NB4 (cell line): ENCODE measurements at regions not wholly inside any gene's neighbourhood (a gene's known extent, or its start where the extent isn't known, plus 50 kb on each side); places are given as distances from the start of the nearest gene placed in this dataset.

Experiments used
- POLR2A ChIP-seq: IDR thresholded peaks from 2 replicates; pipeline ENCODE4 v1.6.1; 2011; ENCODE audit warnings: mild to moderate bottlenecking; ENCODE audit not compliant: insufficient read length; ENCODE audit errors: extremely low read depth
- TF ChIP-seq, protein P1 (sequence below): IDR thresholded peaks from one replicate; pipeline ENCODE4 v1.5.1; 2012; ENCODE audit warnings: low read depth, low read length
- TF ChIP-seq, protein P2 (sequence below): IDR thresholded peaks from 2 replicates; pipeline ENCODE4 v1.6.1; 2011; ENCODE audit warnings: low read depth, low read length

DNA sequence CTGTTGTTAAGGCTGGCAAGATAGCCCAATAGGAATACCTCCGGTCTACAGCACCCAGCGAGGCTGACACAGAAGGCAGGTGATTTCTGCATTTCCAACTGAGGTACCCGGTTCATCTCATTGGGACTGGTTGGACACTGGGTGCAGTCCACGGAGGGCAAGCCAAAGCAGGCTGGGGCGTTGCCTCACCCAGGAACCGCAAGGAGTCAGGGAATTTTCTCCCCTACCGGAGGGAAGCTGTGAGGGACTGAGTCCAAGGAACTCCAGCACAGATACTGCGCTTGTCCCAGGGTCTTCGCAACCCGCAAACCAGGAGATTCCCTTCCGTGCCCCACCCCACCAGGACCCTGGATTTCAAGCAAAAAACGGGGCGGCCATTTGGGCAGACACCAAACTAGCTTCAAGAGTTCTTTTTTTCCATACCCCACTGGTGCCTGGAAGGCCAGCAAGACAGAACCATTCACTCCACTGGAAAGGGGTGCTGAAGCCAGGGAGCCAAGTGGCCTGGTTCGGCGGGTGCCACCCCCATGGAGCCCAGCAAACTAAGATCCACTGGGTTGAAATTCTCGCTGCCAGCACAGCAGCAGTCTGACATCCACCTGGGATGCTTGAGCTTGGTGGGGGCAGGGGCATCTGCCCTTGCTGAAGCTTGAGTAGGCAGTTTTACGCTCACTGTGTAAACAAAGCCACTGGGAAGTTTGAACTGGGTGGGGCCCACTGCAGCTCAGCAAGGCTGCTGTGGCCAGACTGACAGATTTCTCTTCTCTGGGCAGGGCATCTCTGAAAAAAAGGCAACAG, 647.2 kb downstream of the BNC2 start:
- TF ChIP-seq, protein P1, sequence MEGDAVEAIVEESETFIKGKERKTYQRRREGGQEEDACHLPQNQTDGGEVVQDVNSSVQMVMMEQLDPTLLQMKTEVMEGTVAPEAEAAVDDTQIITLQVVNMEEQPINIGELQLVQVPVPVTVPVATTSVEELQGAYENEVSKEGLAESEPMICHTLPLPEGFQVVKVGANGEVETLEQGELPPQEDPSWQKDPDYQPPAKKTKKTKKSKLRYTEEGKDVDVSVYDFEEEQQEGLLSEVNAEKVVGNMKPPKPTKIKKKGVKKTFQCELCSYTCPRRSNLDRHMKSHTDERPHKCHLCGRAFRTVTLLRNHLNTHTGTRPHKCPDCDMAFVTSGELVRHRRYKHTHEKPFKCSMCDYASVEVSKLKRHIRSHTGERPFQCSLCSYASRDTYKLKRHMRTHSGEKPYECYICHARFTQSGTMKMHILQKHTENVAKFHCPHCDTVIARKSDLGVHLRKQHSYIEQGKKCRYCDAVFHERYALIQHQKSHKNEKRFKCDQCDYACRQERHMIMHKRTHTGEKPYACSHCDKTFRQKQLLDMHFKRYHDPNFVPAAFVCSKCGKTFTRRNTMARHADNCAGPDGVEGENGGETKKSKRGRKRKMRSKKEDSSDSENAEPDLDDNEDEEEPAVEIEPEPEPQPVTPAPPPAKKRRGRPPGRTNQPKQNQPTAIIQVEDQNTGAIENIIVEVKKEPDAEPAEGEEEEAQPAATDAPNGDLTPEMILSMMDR = no peak
- TF ChIP-seq, protein P2, sequence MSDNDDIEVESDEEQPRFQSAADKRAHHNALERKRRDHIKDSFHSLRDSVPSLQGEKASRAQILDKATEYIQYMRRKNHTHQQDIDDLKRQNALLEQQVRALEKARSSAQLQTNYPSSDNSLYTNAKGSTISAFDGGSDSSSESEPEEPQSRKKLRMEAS = no peak
- no peak for TF ChIP-seq POLR2A
